GM06990 (cell line): ENCODE measurements at regions not wholly inside any gene's neighbourhood (a gene's known extent, or its start where the extent isn't known, plus 50 kb on each side); places are given as distances from the start of the nearest gene placed in this dataset.

ENCODE experiments used
- DNase-seq: peaks from one replicate; pipeline ENCODE4 v3.0.0-alpha.2; 2011; ENCODE audit not compliant: insufficient read length; ENCODE audit errors: extremely low read depth
- H3K27me3 ChIP-seq: replicated peaks from 2 replicates; pipeline ENCODE4 v1.6.0; 2011; ENCODE audit warnings: low read length; ENCODE audit not compliant: control insufficient read depth, insufficient read depth
- H3K36me3 ChIP-seq: 2 replicates; pipeline ENCODE4 v1.5.1; 2011; ENCODE audit warnings: low read length; ENCODE audit not compliant: control insufficient read depth, insufficient read depth
- H3K4me3 ChIP-seq: replicated peaks from 2 replicates; pipeline ENCODE4 v1.5.1; 2011; ENCODE audit warnings: low read depth, mild to moderate bottlenecking, control low read depth, low read length
- TF ChIP-seq, protein P1 (sequence below): IDR thresholded peaks from 2 replicates; pipeline ENCODE4 v1.5.1; 2011; ENCODE audit warnings: low read length, control low read depth, mild to moderate bottlenecking, inconsistent platforms; ENCODE audit not compliant: insufficient read depth, poor library complexity, severe bottlenecking

DNA sequence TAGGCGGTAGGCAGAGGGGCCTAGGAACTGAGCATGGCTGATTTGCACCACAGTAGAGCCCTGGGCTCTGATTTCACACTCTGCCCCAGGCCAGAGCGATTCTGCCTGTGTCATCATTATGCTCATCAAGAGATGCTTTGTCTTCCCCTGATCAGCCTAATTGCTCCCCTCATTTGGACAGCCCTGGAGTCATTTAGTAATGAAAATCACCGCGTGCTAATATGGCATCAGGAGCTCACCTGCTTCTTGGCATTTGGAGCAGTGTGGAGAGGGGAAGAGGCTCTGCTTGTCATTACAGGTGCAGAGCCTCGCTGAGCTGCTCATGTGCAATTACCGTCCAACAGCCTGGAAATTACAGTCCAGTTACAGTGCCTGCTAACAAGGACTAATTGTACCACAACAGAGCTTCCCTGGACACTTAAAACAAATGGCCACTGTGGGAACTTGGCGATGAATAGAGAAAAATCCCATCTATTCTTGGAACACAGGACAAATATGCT lies 157.1 kb upstream of the WSCD1 start:
- no peak for DNase-seq
- Histone ChIP-seq H3K27me3 (no peaks in the 10 kb centered on the region; the same call in 1 of the 2 replicates), H3K36me3 (no peaks in the 10 kb centered on the region), H3K4me3 (no peak overlapping the region)
- TF ChIP-seq, protein P1, sequence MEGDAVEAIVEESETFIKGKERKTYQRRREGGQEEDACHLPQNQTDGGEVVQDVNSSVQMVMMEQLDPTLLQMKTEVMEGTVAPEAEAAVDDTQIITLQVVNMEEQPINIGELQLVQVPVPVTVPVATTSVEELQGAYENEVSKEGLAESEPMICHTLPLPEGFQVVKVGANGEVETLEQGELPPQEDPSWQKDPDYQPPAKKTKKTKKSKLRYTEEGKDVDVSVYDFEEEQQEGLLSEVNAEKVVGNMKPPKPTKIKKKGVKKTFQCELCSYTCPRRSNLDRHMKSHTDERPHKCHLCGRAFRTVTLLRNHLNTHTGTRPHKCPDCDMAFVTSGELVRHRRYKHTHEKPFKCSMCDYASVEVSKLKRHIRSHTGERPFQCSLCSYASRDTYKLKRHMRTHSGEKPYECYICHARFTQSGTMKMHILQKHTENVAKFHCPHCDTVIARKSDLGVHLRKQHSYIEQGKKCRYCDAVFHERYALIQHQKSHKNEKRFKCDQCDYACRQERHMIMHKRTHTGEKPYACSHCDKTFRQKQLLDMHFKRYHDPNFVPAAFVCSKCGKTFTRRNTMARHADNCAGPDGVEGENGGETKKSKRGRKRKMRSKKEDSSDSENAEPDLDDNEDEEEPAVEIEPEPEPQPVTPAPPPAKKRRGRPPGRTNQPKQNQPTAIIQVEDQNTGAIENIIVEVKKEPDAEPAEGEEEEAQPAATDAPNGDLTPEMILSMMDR = no peak

DNA sequence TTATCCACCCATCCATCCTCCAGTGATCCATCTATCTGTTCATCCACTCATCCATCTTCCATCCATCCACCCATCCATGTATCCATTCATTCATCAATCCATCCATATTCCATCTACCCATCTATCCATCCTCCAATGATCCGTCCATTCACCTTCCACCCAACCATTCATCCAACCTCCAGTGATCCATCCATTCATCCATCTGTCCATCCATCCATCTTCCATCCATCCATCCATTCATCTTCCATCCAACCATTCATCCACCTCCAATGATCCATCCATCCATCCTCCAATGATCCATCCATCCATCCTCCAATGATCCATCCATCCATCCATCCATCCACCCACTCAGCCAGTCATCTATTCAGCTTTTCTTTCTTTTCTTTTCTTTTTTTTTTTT lies 156.5 kb upstream of the WSCD1 start:
- TF ChIP-seq, protein P1 = no peak
- DNase-seq = no peak
- H3K27me3 ChIP-seq = no peaks in the 10 kb centered on the region; the same call in 1 of the 2 replicates
- H3K36me3 ChIP-seq = no peaks in the 10 kb centered on the region
- H3K4me3 ChIP-seq = no peak overlapping the region

DNA sequence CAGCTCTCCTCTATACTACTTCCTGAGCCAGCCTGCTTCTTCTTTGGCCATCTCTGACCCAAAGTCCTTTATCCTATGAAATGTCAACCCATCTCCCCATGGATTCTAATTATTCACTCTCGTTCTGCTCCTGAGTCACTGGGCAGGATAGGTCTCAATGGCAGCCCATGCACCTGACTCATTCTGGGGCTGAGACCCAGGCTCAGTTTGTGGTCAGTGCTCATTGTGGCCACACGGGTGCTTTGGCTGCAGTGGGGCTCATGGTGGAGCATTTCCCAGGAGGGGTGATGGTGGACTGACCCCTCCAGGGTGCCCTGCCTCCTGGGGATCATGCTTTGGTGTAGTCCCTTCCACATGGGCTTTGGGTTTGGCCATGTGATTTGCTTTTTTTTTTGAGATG lies 154.8 kb upstream of the WSCD1 start:
- no peak for DNase-seq
- Histone ChIP-seq H3K4me3 (no peak overlapping the region), H3K27me3 (no peaks in the 10 kb centered on the region; the same call in 1 of the 2 replicates), H3K36me3 (no peaks in the 10 kb centered on the region)
- TF ChIP-seq, protein P1 = no peak

DNA sequence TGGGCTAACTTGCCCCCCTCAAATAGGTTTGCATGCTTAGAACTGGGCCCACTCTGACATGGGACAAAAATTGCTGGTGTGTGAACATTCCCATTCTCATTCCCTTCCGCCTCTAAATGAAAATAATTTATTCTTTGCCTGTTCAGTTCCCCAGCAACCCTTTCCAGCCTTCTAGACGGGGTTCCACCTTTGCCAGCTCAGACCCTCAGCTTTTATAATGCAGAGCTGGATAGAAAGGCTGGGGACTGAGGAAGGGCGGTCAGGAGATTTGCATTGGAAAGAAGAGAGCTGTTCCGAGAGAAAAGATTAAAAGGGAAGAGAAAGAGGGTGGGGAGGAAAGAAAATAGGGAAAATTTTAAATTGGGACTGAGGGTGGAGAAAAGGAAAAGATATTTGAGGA lies 151.1 kb upstream of the WSCD1 start:
- no peak for DNase-seq
- Histone ChIP-seq H3K27me3 (no peaks in the 10 kb centered on the region; the same call in none of the 2 replicates), H3K36me3 (no peaks in the 10 kb centered on the region), H3K4me3 (no peak overlapping the region)
- TF ChIP-seq, protein P1 = no peak

DNA sequence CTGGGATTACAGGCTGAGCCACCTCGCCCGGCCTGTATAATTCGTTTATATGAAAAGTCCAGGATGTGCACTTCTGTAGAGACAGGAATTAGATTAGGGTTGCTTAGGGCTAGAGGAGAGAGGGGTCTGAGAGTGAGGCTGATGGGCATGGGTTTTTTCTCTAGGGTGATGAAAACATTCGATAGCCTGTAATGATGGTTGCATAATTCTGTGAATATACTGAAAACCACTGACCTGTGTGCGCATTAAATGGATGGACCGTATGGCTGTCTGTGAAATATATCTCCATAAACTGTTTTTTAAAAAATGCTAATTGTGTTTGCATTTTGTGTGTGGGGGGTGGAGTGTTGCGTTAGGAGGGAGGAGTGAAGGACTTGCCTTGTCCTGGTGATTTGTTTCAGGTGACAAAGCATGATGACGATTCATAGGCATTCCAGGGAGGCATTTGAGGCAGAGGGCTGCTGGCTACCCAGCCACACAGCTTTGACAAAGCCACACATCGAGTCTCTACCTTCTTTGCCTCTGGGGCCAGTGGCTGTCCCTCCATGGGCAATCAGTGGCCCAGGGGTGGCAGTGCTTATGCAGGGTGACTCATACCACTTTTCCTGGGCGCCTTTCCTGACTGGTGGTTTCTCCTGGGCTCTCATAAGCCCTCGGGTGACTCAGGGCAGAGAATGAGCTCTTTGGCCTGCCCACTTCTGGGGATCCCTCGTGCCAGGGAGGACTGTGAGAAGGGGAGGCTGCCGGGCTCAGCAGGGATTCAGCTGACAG lies 148.5 kb upstream of the WSCD1 start:
- TF ChIP-seq, protein P1 = no peak
- Histone ChIP-seq H3K36me3 (no peaks in the 10 kb centered on the region), H3K4me3 (no peak overlapping the region), H3K27me3 (no peaks in the 10 kb centered on the region; the same call in 1 of the 2 replicates)
- DNase-seq = no peak

DNA sequence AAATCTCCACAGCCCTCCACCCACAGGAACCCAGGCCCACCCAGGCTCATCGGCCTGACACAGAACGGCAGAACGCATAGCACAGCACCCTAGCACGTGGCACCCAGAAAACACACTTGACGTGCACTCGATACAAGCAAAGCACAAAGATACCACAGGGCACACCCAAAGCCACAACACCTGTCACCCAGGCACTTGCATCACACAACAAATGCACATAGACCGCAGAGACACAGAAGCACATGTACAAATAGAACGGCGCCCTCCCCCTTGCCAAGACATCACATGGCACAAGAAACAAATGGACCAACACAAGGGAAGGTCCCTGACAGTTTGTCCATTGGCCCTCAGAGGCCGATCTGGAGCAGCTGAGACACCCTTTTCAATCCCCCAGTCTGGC lies 147.7 kb upstream of the WSCD1 start:
- TF ChIP-seq, protein P1 = no peak
- Histone ChIP-seq H3K27me3 (no peaks in the 10 kb centered on the region; the same call in 1 of the 2 replicates), H3K4me3 (no peak overlapping the region), H3K36me3 (no peaks in the 10 kb centered on the region)
- DNase-seq = no peak
